ENCODE measurements at regions not wholly inside any gene's neighbourhood (a gene's known extent, or its start where the extent isn't known, plus 50 kb on each side); places are given as distances from the start of the nearest gene placed in this dataset.

DNA sequence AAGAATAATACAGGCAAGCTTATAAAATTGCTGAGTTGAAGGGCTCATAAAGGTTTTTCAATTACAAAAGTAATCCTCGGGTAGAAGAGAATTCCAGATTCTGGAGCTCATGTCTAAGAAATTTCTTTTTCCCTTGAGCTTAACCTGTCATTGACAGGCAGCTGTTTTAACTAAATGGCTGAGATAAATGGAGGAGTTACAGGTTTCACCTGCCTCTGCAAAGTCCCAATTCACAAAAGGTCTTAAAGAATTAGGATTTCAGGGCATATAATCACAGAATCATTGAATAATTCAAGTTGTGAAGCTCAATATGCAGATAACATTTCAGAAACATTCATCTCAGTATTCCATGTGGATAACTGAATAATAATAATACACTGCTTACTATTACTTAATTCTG is 660.1 kb upstream of the NRSN1 start:
- Histone ChIP-seq H3K27ac (no peak overlapping the region), H3K4me1 (no peaks in the 10 kb centered on the region), H3K4me3 (no peak overlapping the region), H3K9me3 (peaks cover 0 to 7% (median 0%) of the 10 kb centered on the region in 11 donors), H3K36me3 (no peaks in the 10 kb centered on the region), H3K27me3 (no peaks in the 10 kb centered on the region)
- ATAC-seq (no peak), DNase-seq (no peak)
- intact Hi-C loops (cut with DNase I): no loop called here
- TF ChIP-seq, protein P1, sequence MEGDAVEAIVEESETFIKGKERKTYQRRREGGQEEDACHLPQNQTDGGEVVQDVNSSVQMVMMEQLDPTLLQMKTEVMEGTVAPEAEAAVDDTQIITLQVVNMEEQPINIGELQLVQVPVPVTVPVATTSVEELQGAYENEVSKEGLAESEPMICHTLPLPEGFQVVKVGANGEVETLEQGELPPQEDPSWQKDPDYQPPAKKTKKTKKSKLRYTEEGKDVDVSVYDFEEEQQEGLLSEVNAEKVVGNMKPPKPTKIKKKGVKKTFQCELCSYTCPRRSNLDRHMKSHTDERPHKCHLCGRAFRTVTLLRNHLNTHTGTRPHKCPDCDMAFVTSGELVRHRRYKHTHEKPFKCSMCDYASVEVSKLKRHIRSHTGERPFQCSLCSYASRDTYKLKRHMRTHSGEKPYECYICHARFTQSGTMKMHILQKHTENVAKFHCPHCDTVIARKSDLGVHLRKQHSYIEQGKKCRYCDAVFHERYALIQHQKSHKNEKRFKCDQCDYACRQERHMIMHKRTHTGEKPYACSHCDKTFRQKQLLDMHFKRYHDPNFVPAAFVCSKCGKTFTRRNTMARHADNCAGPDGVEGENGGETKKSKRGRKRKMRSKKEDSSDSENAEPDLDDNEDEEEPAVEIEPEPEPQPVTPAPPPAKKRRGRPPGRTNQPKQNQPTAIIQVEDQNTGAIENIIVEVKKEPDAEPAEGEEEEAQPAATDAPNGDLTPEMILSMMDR (IDR thresholded peaks at IDR 0.05): no peak
- 64 to 65% methylated on average over 1 of the region's 1 CpG for WGBS, 2 donors

DNA sequence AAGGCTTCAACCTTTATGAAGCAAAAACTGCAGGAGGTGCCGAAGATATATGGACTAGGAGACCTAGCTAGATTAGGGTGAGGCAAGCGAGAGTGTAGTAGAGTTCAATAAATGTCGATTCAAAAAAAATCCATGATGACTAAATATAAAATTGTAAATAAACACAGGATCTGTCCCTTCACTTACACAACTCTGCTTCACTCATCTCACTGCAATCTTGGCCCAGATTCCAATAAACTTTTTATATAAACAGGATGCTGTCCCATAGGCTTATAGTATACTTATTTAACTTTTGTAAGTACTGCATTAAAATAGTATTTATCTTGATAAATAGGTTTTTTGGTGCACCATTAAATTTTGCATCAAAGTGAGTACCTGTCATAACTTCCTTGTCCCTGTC is 648.4 kb upstream of the NRSN1 start:
- DNase-seq: no peak
- intact Hi-C loops (cut with DNase I): no loop called here
- no peak for ATAC-seq
- H3K36me3 ChIP-seq: no peaks in the 10 kb centered on the region
- no peaks in the 10 kb centered on the region for H3K4me1 ChIP-seq
- H3K27ac ChIP-seq: no peak overlapping the region
- no peak overlapping the region for H3K4me3 ChIP-seq
- TF ChIP-seq, protein P1 (IDR thresholded peaks at IDR 0.05): no peak
- peaks cover 0 to 9% (median 0%) of the 10 kb centered on the region in 11 donors for H3K9me3 ChIP-seq
- no peaks in the 10 kb centered on the region for H3K27me3 ChIP-seq
- 81 to 90% methylated on average over 3 of the region's 3 CpGs for WGBS, 2 donors

DNA sequence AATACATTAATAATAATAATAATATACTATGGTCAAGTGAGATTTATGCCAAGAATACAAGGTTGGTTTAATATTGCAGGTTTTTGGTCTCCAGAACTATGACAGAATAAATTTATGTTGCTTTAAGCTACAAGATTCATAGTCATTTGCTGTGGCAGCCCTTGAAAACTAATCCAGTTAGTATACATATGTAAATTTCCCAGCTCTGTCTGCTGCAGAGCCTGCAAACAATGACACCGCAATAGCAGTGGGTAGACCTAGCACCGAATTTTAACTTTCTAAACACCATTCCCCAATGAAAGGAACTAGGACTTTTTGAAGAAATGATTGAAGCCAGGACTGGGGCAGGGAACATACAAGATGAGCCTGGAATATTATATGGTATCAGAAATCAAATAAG is 647.7 kb upstream of the NRSN1 start:
- Histone ChIP-seq H3K27me3 (no peaks in the 10 kb centered on the region), H3K27ac (no peak overlapping the region), H3K36me3 (no peaks in the 10 kb centered on the region), H3K4me1 (no peaks in the 10 kb centered on the region), H3K4me3 (no peak overlapping the region), H3K9me3 (peaks cover 0 to 9% (median 0%) of the 10 kb centered on the region in 11 donors)
- DNase-seq (no peak), ATAC-seq (no peak)
- WGBS, 2 donors: 81 to 85% methylated on average over 2 of the region's 2 CpGs
- intact Hi-C loops (cut with DNase I): no loop called here
- TF ChIP-seq, protein P1 (IDR thresholded peaks at IDR 0.05): no peak

DNA sequence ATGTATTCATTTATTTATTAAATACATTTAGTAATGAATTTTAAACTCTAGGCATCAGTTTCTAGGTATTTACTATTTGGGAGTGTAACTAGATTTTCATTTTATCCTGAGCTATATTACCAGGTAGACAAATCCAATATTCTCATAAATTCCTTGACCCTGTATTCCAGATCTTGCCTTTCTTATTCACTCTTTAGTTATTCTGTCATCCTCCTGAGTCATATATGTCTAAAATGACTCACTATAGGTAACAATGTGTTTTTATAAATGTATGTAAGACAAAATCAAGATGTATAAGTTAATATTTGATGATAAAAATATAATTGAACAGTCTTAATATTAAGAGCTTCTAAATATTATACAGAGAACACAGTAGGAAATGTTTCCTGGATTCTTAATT is 642.1 kb upstream of the NRSN1 start:
- no peak for ATAC-seq
- DNase-seq: no peak
- H3K27ac ChIP-seq: no peak overlapping the region
- no peaks in the 10 kb centered on the region for H3K27me3 ChIP-seq
- H3K4me3 ChIP-seq: no peak overlapping the region
- no peaks in the 10 kb centered on the region for H3K9me3 ChIP-seq
- intact Hi-C loops (cut with DNase I): no loop called here
- no peaks in the 10 kb centered on the region for H3K4me1 ChIP-seq
- TF ChIP-seq, protein P1 (IDR thresholded peaks at IDR 0.05): no peak
- H3K36me3 ChIP-seq: no peaks in the 10 kb centered on the region

DNA sequence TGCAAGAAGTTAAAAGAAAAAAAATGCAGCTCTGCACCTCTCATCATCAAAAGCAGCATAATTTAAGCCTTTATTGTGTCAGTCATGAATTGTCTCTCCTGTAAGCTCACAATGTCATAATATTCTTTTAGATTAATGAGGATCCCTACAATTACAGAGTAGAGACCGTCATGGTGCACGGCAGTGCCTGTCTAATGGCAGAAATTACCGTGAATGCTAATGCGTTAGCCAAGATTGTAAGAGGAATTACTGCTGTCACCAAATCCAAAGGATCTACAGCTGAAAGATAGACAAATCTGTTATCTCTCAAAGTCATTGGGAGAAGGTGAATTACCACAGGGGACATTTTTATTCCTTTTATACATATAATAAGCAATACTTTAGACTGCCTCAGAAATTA is 631.6 kb upstream of the NRSN1 start:
- H3K27ac ChIP-seq: no peak overlapping the region

More for the DNA sequence above, 631.6 kb upstream of the NRSN1 start:
- WGBS, 2 donors: 96 to 98% methylated on average over 4 of the region's 4 CpGs
- no peak for DNase-seq
- no peak for ATAC-seq
- H3K9me3 ChIP-seq: peaks cover 0 to 21% (median 9%) of the 10 kb centered on the region in 11 donors
- H3K4me1 ChIP-seq: peaks cover 0 to 9% (median 0%) of the 10 kb centered on the region in 9 donors
- intact Hi-C loops (cut with DNase I): no loop called here
- no peaks in the 10 kb centered on the region for H3K36me3 ChIP-seq
- no peaks in the 10 kb centered on the region for H3K27me3 ChIP-seq
- no peak overlapping the region for H3K4me3 ChIP-seq
- TF ChIP-seq, protein P1 (IDR thresholded peaks at IDR 0.05): no peak
